Breast epithelium (tissue), 3 donors: ENCODE measurements at regions not wholly inside any gene's neighbourhood (a gene's known extent, or its start where the extent isn't known, plus 50 kb on each side); places are given as distances from the start of the nearest gene placed in this dataset.

Source experiments
- CTCF ChIP-seq, 3 donors: fragments of 450-650 bp; IDR thresholded peaks; one replicate each; pipeline ENCODE4 v1.5.1; 2016 to 2017; ENCODE audit warnings: antibody characterized with exemption in 3 of 3, mild to moderate bottlenecking in 3 of 3, moderate library complexity in 3 of 3
- POLR2A ChIP-seq: fragments of 450-650 bp; IDR thresholded peaks from one replicate; pipeline ENCODE4 v1.6.1; 2016; ENCODE audit warnings: antibody characterized with exemption, mild to moderate bottlenecking, moderate library complexity
- POLR2AphosphoS5 ChIP-seq, 3 donors: sonication (generic); formaldehyde crosslinking; IDR thresholded peaks; one replicate each; pipeline ENCODE4 v1.6.1; 2017; ENCODE audit warnings: antibody characterized with exemption in 3 of 3

GRCh38 chr9:81852820-81853219 is 75.4 kb upstream of the SPATA31D4 start:
- TF ChIP-seq POLR2AphosphoS5 (IDR thresholded peaks at IDR 0.05) (no peak), CTCF (IDR thresholded peaks at IDR 0.05) (no peak), POLR2A (no peak)
